ENCODE measurements at regions not wholly inside any gene's neighbourhood (a gene's known extent, or its start where the extent isn't known, plus 50 kb on each side); places are given as distances from the start of the nearest gene placed in this dataset.
A peak's percentile ranks its signal among the peaks of the same experiment; 100 is the strongest.

DNA sequence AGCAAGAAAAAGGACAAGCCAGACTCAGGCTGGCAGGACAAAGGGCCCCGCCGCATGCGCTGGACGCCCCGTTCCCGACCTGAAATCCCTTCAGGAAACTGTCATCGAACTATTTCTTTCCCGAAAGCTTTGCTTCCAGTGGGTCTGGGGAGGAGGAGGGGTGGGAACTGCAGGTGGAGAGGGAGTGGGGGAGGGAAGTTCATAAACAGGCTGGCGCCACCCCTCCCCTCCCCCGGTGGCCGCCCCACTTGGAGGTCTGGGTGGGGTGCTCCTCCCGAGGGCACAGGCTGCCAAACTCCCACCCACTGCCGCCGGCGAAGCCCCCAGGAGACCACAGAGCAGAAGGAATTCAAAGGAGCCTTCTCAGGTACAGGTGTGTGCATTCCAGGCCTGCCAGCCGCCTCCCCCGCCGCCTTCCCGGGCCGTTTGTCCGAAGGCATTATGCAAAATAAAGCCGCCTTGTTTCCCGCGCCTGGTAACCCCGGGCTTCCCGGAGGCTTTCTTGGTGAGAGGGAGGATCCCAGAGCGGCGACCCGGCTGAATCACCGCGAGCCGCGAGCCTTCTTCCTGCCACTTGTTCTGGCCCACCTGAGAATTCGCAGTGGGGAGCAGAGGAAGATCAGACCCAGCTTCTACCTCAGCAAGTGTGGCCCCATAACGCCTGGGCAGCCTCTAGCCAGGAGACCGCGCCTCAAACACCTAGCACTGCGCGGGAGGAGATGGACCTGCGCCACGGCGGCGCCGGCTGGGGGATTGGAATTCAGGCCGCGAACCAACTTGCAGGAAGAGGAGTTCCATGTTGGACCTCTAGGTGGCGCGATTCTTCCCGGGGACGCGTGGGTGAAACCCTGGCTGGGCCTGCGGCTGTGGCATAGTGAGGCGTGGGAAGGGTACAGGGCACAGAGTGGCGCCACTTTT, 101.9 kb downstream of the FOXI3 start:
- TF ChIP-seq, protein P1, sequence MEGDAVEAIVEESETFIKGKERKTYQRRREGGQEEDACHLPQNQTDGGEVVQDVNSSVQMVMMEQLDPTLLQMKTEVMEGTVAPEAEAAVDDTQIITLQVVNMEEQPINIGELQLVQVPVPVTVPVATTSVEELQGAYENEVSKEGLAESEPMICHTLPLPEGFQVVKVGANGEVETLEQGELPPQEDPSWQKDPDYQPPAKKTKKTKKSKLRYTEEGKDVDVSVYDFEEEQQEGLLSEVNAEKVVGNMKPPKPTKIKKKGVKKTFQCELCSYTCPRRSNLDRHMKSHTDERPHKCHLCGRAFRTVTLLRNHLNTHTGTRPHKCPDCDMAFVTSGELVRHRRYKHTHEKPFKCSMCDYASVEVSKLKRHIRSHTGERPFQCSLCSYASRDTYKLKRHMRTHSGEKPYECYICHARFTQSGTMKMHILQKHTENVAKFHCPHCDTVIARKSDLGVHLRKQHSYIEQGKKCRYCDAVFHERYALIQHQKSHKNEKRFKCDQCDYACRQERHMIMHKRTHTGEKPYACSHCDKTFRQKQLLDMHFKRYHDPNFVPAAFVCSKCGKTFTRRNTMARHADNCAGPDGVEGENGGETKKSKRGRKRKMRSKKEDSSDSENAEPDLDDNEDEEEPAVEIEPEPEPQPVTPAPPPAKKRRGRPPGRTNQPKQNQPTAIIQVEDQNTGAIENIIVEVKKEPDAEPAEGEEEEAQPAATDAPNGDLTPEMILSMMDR (IDR thresholded peaks at IDR 0.05) = peak in 1 of 4 experiments; percentile 31
- TF ChIP-seq POLR2AphosphoS5 (IDR thresholded peaks at IDR 0.05) = no peak
- no peak for TF ChIP-seq POLR2A (IDR thresholded peaks at IDR 0.05)

Measured in sigmoid colon (tissue), 4 donors.